Hematopoietic multipotent progenitor cell treated with erythropoietin and hydrocortisone succinate and interleukin-3 and kit ligand, for 15 days (in vitro differentiated cells): ENCODE measurements at regions not wholly inside any gene's neighbourhood (a gene's known extent, or its start where the extent isn't known, plus 50 kb on each side); places are given as distances from the start of the nearest gene placed in this dataset.
"Not testable (repeated sequence)": the region's sequence is repeated elsewhere in the genome, so short reads cannot be mapped to it uniquely, and the experiment has no call there.

Experiments used
- DNase-seq: peaks from one replicate; pipeline ENCODE4 v3.0.0-alpha.2; 2015; ENCODE audit warnings: low spot score

- no peak for DNase-seq
Measured at GRCh38 chr6:51480040-51480439, 607.4 kb downstream of the PKHD1 start.

GRCh38 chr6:51485869-51486268 is 601.5 kb downstream of the PKHD1 start:
- DNase-seq = not testable (repeated sequence)

- no peak for DNase-seq
Measured at GRCh38 chr6:51487937-51488336, 599.5 kb downstream of the PKHD1 start.

GRCh38 chr6:51489133-51489532 is 598.3 kb downstream of the PKHD1 start:
- DNase-seq = no peak

GRCh38 chr6:51490101-51490500 is 597.3 kb downstream of the PKHD1 start:
- no peak for DNase-seq

GRCh38 chr6:51494342-51494741 is 593.1 kb downstream of the PKHD1 start:
- DNase-seq = no peak

GRCh38 chr6:51495096-51495495 is 592.3 kb downstream of the PKHD1 start:
- no peak for DNase-seq

GRCh38 chr6:51495610-51496396 is 591.6 kb downstream of the PKHD1 start:
- no peak for DNase-seq

GRCh38 chr6:51502996-51503395 is 584.4 kb downstream of the PKHD1 start:
- DNase-seq = no peak

- no peak for DNase-seq
Measured at GRCh38 chr6:51505434-51505833, 582.0 kb downstream of the PKHD1 start.

GRCh38 chr6:51509597-51509996 is 577.8 kb downstream of the PKHD1 start:
- DNase-seq = no peak

GRCh38 chr6:51511081-51511480 is 576.3 kb downstream of the PKHD1 start:
- DNase-seq = no peak

- no peak for DNase-seq
Measured at GRCh38 chr6:51513891-51514747, 573.3 kb downstream of the PKHD1 start.

- DNase-seq = no peak
Measured at GRCh38 chr6:51514748-51515402, 572.5 kb downstream of the PKHD1 start.

- DNase-seq = no peak
Measured at GRCh38 chr6:51526049-51526448, 561.4 kb downstream of the PKHD1 start.

GRCh38 chr6:51526922-51527321 is 560.5 kb downstream of the PKHD1 start:
- DNase-seq = no peak

- no peak for DNase-seq
Measured at GRCh38 chr6:51528556-51528955, 558.9 kb downstream of the PKHD1 start.

GRCh38 chr6:51529240-51529639 is 558.2 kb downstream of the PKHD1 start:
- no peak for DNase-seq

GRCh38 chr6:51531623-51532022 is 555.8 kb downstream of the PKHD1 start:
- DNase-seq = no peak

- DNase-seq = no peak
Measured at GRCh38 chr6:51533962-51534361, 553.5 kb downstream of the PKHD1 start.

- DNase-seq = no peak
Measured at GRCh38 chr6:51535327-51535726, 552.1 kb downstream of the PKHD1 start.

- DNase-seq = no peak
Measured at GRCh38 chr6:51536728-51537127, 550.7 kb downstream of the PKHD1 start.

- no peak for DNase-seq
Measured at GRCh38 chr6:51541847-51542246, 545.6 kb downstream of the PKHD1 start.
